HCT116 (cell line): ENCODE measurements at regions not wholly inside any gene's neighbourhood (a gene's known extent, or its start where the extent isn't known, plus 50 kb on each side); places are given as distances from the start of the nearest gene placed in this dataset.

Experiments used
- POLR2A ChIP-seq: IDR thresholded peaks from 2 replicates; pipeline ENCODE4 v1.7.0; 2011; ENCODE audit warnings: borderline replicate concordance; ENCODE audit not compliant: insufficient read depth, insufficient read length; ENCODE audit errors: extremely low read depth
- POLR2AphosphoS5 ChIP-seq: IDR thresholded peaks from 2 replicates; pipeline ENCODE4 v1.6.1; 2011; ENCODE audit warnings: mild to moderate bottlenecking, low read depth, low read length, moderate library complexity
- RAD21 ChIP-seq: IDR thresholded peaks from 2 replicates; pipeline ENCODE4 v1.6.1; 2012; ENCODE audit warnings: low read depth, mild to moderate bottlenecking
- SP1 ChIP-seq: IDR thresholded peaks from 2 replicates; pipeline ENCODE4 v1.6.1; 2012; ENCODE audit warnings: low read depth
- TF ChIP-seq, protein P1 (sequence below), 3 experiments: fragments of 200-600 bp in 1 of 3; sonication (generic) in 1 of 3; IDR thresholded peaks in 2 of 3; conservative IDR thresholded peaks in 1 of 3; 2 replicates each; pipeline ENCODE4 v1.5.1; 2012 to 2017; ENCODE audit warnings: low read depth in 2 of 3, low read length in 2 of 3, antibody characterized with exemption in 1 of 3, borderline replicate concordance in 1 of 3, control low read depth in 1 of 3, mild to moderate bottlenecking in 1 of 3, mixed read lengths in 1 of 3, mixed run types in 1 of 3, moderate library complexity in 1 of 3; ENCODE audit not compliant: insufficient read depth in 1 of 3
- TF ChIP-seq, protein P2 (sequence below): IDR thresholded peaks from 2 replicates; pipeline ENCODE4 v1.6.1; 2012; ENCODE audit warnings: low read depth

DNA sequence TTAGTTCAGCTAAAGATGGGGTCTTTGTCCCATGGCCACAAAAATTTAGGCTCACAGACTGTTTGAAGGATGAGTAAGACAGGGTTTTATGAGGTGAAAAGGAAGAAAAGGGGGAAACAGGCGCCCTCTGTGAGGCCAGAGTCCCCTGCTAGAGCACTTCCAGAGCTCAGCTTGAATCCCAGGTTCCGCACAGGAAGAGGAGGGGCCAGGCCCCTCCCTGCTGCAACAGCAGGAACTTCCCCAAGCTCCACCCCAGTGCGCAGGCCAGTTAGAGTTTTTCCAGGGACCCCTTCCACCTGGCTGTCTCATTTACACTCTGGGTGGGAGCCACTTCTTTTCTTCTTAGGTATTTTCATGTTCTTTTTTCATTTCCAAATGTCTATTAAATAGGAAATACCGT is 480.8 kb downstream of the PSAT1 start:
- TF ChIP-seq, protein P1, sequence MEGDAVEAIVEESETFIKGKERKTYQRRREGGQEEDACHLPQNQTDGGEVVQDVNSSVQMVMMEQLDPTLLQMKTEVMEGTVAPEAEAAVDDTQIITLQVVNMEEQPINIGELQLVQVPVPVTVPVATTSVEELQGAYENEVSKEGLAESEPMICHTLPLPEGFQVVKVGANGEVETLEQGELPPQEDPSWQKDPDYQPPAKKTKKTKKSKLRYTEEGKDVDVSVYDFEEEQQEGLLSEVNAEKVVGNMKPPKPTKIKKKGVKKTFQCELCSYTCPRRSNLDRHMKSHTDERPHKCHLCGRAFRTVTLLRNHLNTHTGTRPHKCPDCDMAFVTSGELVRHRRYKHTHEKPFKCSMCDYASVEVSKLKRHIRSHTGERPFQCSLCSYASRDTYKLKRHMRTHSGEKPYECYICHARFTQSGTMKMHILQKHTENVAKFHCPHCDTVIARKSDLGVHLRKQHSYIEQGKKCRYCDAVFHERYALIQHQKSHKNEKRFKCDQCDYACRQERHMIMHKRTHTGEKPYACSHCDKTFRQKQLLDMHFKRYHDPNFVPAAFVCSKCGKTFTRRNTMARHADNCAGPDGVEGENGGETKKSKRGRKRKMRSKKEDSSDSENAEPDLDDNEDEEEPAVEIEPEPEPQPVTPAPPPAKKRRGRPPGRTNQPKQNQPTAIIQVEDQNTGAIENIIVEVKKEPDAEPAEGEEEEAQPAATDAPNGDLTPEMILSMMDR (IDR thresholded peaks at IDR 0.05 in 2 of 3, conservative IDR thresholded peaks at IDR 0.05 in 1 of 3; ENCODE audit: borderline replicate concordance in 1 of 3, insufficient read depth in 1 of 3, low read depth in 2 of 3, low read length in 2 of 3), result no peak
- no peak for TF ChIP-seq POLR2A
- TF ChIP-seq POLR2AphosphoS5, result no peak
- TF ChIP-seq, protein P2, sequence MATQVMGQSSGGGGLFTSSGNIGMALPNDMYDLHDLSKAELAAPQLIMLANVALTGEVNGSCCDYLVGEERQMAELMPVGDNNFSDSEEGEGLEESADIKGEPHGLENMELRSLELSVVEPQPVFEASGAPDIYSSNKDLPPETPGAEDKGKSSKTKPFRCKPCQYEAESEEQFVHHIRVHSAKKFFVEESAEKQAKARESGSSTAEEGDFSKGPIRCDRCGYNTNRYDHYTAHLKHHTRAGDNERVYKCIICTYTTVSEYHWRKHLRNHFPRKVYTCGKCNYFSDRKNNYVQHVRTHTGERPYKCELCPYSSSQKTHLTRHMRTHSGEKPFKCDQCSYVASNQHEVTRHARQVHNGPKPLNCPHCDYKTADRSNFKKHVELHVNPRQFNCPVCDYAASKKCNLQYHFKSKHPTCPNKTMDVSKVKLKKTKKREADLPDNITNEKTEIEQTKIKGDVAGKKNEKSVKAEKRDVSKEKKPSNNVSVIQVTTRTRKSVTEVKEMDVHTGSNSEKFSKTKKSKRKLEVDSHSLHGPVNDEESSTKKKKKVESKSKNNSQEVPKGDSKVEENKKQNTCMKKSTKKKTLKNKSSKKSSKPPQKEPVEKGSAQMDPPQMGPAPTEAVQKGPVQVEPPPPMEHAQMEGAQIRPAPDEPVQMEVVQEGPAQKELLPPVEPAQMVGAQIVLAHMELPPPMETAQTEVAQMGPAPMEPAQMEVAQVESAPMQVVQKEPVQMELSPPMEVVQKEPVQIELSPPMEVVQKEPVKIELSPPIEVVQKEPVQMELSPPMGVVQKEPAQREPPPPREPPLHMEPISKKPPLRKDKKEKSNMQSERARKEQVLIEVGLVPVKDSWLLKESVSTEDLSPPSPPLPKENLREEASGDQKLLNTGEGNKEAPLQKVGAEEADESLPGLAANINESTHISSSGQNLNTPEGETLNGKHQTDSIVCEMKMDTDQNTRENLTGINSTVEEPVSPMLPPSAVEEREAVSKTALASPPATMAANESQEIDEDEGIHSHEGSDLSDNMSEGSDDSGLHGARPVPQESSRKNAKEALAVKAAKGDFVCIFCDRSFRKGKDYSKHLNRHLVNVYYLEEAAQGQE, result no peak
- no peak for TF ChIP-seq RAD21
- no peak for TF ChIP-seq SP1
